Muscle of arm (tissue), 1 donor: ENCODE measurements at regions not wholly inside any gene's neighbourhood (a gene's known extent, or its start where the extent isn't known, plus 50 kb on each side); places are given as distances from the start of the nearest gene placed in this dataset.
A peak's percentile ranks its signal among the peaks of the same experiment; 100 is the strongest.

Experiments used
- DNase-seq: peaks from one replicate; pipeline ENCODE4 v3.0.0-alpha.2; 2013

DNA sequence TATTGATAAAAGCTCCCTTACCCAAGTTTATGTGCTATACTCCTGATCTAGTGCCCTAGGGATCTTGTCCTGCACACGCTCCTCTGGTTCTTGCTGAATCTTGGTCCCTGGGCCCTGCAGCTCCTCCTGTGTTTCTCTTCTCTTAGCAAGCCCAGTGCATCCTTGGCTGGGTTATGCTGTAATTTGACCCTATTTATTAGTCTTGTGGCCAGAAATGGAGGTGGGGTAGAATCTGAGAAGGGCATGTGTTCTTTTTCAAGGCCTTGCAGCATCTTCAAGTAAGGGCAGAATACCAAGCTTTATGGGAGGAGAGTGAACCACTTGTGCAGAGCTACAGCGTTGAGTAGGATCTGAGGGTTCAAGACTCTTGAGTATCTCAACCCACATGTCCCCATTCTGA is 366.8 kb downstream of the FAM170A start:
- DNase-seq: no peak

DNA sequence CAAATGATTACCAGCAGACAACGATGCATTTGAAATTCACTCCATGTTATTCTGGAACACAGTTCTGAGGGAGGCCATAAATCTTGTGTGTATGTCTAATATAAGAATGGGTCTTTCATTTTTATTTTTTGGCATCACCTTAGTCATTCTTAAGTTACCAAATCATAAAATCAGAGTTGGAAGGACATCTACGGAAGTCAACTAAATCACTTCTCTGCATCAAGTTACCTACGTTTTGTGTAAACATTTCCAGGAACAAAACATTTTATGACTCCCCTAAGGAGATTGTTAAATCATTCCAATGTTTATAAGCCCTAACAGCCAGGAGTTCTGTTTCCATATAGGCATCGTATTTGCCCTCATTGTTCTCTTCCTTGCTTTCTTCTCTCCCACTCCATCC is 378.2 kb downstream of the FAM170A start:
- peak; percentile 18 for DNase-seq

DNA sequence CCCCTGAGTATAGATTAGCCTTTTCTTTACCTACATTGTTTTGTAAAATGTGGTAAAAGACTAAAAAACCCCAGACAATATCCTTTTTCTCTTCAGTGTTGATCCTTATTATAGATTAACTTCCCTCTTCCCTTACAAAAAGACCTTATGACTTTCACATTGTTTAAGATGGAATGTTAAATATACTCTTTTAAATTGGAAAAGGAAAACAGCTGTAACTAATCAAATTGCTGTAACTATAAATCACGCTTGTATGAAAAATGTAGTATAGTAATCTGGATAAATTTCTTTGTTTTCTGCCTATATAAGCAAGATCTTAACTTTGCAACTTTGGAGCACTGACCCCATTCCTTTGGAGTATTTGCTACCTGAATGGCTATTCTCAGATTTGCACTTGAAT is 383.1 kb downstream of the FAM170A start:
- no peak for DNase-seq

DNA sequence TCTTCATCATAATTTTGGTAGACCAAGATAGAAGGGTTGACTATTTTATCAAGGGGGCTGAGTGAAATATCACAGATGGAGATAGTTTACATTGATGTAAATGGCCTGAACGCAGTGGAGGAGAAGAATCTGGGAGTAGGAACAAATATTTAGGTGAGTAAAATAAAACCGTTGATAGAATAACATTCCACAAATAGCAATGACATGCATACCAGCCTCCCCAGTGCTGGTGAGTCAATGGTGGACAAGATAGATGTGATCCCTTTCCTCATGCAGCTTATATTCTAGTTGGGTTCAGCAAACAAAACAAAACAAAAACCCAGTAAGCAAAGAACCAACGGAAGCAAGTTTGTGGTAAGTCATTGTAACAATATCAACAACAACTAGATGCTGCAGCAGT is 385.2 kb downstream of the FAM170A start:
- DNase-seq: no peak

DNA sequence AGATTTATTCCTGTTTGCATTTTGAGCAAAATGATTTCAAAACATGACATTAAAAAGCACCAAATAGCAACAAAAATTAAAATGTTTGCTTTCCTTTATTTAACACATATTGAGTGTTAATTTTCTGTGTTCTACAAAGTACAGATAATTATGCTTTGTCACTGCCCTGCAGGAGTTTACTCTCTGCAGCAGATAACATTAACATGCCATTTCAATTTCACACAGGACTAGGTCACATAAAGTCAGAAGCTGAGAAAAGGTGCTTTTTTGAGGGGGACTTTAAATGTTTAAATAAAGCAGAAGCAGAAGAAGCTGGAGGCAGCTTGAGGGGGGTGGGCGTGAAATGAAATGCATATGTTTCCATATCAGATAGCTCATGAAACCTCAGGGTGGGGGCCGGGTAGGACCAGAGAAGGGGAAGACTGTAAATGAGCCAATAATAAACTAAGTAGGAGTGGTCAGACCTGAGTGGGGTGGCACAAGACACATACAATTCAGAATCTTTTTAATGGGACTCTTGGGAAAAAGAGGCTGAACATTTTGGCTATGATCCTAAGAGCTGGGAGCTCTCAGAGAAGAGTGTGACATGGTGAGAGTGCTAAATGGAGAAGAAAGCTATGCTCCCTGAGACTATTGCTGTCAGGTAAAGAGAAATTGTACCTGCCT is 387.5 kb downstream of the FAM170A start:
- no peak for DNase-seq

DNA sequence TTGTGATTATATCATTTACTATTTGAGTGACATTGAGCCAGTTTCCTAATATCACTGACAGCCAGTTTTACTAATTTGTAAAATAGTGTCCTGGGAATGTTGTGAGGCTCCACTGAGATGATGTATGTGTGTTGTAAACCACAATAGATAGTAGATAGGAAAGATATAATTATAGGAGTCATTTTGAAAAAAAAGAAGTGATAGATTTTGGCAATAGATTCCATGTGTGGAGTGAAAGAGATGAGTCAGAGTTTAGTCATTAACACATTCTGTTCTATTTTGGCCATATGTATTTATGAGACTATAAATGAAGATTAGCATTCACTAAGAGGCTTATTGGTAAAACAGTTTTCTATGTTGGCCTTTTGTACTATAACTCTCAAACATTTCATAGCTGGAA is 388.2 kb downstream of the FAM170A start:
- no peak for DNase-seq

DNA sequence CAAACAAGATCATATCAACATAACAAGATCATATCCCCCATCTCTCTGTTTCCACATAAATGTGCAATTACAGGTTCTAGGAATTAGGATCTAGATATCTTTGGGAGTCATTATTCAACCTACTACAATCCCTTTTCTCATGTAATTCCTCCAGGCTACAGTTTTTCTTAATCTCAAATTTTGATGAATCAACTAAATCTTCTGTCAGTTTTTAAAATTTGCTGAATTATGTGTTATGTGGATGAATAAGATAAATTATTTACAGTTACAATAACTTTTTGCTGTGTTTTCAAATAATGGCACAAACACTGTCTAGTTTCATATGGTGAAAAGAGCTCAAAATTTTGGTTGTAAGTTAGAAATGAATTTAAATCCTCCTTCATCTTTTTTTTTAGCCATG is 405.8 kb downstream of the FAM170A start:
- DNase-seq: no peak

DNA sequence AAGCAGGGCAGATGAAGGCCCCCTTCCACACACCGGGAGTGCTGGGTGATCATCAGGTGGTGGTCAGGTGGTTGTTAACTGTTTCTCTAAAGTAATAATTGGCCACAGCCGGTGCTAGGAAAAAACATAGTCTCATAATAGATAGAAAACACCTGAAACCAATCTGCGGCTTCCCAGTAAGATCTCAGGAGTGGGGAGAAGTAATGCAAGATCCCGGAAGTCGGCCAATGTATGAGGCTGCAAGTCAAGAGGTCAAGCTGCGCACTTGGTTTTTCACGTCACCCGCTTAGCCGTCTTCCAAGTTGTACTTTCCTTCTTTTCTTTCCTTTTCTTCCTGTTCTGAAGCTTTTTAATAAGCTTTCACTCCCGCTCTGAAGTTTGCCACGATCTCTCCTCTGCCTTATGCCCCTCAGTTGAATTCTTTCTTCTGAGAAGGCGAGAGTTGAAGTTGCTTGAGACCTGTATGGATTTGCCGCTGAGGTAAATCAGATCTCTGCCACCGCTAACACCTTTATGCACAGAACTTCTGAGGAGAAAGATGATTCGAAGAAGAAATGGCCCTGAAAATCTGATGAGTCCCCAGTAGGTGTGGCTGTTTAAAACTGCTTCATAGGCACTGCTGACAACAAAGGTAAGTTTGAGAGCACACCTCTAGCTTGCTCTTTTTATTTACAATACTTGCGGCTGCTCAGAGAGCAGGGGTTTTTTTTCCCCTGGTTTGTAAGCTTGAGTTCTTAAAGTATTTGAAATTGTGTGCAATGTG is 406.6 kb downstream of the FAM170A start:
- no peak for DNase-seq

DNA sequence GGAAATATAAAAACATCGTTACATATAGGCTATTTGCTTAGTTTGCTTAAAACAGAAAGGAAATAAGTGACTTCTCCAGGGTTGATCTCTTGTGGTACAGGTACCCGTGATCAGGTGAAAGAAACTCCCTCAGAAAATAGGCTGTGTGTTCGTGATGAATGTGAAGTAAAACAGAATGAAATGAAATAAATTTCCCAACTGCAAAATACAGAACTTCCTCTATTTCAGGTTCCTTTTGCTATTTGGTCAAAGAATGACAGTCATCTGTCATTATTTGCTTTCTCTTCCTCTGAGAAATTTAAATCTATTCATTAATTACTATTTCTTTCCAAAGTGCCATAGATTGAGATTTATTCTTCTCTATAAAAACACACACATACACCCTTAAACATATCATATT is 408.1 kb downstream of the FAM170A start:
- DNase-seq: no peak

DNA sequence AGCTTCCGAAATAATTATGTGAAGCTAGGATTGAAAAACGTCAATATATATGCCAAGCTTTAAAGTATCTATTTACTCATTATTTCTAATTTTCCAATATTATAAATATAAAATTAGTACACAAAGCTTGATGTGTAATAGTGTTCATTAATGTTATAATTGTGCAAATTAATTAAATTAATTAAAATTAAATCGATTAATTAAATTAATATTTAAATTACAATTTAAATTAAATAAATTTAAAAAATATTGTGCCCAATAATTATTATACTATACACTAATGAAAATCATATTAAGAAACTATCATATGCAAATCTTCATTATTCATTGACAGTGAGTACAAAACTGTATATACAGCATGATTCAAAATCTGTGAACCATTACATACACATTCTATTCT is 409.8 kb downstream of the FAM170A start:
- no peak for DNase-seq

DNA sequence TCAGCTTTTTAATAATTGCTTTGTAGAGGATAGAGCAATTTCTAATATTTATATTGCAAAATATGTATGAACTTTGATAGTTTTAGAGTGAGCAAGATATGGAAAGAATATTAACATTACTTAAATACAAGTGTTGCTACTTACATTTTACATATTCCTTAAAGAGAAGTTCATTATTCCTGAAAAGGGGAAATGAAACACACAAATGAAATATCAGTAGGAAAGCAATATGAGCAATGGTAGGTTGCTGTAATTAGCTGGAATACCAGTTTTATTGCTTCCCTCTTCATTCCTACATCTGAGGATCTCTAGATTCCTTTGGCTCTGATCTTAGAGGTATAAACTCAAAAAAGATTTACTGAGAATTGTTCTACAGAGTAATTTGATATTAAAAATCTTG is 414.1 kb downstream of the FAM170A start:
- DNase-seq: no peak

DNA sequence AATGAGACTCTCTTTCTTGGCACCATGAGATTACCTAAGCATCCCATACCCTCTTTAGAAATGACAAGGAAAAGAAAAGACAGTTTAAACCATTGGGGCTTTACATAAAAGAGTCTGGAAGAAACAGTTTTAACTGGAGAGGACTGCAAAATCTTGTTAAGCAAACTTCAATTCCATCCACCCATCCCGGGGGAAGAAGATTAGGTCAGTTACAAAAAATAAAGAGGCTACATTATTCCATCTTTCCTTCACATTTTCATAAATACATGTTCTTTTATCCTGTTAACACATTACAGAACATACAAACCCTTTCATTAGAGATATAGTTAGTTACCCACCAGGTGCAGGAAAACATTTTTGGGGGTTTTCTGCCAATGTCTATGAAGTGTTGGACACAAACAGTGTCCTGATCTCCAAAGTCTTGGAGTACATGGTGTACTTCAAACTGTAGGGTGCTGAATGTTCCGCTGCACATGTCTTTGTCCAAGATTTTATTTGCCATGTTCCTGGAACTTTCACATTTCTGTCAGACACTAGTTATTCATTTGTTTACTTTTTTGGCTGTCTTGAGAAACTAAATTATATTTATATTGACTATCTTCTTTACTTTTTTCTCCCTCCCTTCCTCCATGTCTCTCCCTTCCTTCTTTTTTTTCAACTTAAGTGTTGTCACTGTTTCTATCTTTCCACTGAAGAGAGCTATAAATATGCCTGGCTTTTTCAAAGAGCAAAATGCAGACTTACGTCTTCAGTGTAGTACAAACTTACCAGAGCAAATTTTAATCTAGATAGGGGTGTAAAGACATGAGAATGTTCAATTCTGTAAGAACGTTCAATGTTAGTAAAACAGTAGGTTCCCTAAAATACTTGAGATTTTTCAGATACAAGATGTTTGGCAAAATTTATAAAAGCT is 410.9 kb upstream of the PRR16 start:
- no peak for DNase-seq

DNA sequence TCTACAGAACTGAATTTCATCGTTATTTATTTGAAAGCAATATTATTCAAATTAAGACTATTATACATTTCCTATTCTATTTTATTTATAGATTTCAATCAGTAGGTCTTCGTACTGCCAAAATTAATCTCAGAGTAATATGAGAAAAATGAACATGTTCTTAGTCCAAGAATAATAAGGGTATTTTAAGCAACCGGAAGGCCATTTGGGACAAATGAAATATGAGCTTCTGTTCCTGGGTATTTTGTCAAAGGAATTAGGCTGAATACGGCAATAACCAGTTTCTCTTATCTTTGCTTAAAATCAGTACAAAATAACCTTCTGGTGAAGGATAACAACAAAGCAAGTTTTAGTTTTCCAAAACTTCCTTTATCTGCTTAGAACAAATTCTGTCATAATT is 410.3 kb upstream of the PRR16 start:
- DNase-seq: no peak

DNA sequence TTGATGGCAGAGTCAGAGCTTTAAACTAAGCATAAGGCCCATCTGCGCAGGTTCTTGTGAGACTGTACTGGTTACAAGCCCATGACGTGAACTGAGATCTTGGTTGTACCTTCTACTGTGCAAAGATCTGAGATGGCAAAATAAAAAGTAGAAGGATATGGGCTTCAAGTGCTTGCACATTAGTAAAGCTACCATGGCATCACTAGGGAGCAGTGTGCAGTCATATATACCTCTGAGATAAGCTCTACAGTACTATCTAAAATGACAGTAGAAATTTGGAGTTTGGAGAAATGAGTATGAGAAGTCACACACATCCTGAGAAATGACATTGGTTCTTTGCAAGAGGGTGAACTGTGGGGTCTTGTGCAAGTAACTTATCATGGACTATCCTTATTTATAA is 408.2 kb upstream of the PRR16 start:
- no peak for DNase-seq

DNA sequence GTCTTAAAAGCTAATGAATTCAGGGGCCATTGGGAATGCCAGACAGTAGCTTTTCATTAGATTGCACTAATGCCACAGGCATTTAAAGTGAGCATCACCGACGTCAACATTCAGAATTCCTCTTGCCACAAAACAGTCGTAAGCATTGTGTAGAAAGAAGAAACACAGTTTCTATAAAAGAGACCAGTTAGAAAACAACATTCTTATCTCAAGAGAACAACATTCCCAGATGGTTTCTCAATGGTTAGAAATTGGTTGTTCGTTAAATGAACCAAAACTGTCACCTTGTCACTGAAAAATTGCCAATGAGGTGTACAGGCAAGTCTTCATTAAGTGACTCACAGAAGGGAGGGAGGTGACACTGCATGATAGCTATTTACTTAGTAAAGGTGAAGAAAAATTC is 401.6 kb upstream of the PRR16 start:
- DNase-seq: no peak

DNA sequence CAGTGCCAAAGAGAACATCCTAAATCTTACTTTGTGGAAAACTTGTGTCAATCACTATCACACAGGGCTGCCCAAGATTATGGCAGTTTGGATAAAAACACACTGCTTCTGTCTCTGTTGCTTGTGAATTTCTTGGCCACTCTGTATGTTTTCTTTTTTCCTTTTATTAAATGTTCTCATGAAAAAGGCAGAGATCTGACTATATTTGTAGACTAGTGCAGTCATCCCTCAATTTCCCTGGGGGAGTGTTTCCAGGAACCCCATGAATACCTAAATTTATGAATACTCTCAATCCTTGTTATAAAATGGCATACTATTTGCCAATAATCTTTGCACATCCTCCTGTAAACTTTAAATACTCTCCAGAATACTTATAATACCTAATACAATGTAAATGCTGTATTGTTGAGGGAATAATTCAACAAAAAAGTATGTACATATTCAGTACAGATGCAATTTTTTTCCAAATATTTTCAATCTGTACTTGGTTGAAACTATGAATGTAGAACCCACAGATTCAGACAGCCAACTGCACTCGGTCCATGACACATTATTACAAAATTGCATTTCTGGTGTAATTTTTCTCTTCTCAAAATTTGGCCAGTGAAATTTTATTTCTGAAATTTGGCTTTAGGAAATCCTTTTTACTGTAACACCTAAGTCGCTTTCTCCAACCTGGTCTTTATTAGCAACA is 391.9 kb upstream of the PRR16 start:
- DNase-seq: no peak

DNA sequence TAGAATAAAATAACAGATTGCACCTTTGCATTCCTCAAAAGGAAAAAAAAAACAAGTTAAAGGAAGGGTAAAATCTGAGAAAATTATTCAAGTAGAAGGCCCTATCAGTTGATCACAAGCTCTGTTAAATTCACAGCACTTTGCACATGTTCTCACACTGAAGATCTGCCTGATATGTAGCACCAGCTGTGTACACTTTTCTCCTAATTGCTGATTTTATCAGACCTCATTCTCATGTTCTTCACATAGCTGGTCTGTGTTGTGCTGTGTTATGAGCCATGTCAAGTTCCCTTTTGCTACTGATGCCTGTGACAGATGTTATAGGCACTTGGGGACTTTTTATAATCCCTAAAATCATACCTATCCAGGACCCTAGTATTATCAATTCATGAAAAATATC is 390.4 kb upstream of the PRR16 start:
- no peak for DNase-seq

DNA sequence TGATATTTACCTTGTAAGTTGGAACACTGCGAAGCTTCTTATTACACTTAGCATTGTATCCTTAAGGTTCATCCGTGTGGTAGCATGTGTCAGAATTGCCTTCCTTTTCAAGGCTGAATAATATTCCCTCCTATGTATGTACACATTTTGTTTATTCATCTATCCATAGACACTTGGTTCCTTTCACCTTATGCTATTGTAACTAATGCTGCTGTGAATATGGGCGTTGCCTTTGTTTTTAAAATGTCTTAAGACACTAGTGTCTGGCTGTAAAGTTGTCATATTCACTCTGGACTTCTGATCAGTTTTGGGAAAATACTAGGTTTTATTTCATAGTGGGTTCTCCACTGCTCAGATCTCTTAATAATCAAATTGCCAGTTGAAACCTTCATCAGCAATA is 383.3 kb upstream of the PRR16 start:
- no peak for DNase-seq

DNA sequence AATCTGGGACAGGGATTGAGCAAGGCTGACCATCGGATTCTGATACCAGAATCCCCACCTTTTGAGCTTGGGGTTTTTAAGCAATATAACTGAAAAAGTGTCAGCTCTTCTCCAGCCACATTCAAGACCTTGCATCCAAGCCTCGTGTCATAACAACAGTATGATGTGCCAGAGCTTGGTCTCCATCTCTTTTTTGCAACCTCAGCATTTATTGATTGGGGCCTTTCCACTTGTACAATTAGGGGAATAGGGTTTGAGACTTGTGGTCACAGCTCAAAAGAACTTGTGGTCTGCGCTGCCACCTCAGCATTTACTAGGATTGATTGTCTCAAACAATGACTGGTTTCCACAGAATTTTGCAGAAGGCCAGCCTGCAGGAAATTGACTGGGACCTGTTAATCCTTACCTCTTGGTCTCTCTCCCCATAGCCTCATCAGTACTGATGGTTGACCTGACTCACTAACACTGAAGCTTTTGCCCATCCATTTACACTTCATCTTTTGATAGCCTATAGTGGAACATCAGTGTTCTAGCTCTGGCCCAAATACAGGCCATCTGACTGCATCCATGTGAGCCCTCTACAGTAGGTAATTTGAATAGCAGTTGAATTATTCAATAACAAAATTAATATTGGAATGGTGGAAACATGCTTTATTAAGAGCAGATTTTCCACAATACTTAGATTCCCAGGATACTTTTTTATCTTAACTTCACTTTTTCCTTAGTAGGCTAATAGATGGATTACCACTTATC is 381.6 kb upstream of the PRR16 start:
- DNase-seq: no peak

DNA sequence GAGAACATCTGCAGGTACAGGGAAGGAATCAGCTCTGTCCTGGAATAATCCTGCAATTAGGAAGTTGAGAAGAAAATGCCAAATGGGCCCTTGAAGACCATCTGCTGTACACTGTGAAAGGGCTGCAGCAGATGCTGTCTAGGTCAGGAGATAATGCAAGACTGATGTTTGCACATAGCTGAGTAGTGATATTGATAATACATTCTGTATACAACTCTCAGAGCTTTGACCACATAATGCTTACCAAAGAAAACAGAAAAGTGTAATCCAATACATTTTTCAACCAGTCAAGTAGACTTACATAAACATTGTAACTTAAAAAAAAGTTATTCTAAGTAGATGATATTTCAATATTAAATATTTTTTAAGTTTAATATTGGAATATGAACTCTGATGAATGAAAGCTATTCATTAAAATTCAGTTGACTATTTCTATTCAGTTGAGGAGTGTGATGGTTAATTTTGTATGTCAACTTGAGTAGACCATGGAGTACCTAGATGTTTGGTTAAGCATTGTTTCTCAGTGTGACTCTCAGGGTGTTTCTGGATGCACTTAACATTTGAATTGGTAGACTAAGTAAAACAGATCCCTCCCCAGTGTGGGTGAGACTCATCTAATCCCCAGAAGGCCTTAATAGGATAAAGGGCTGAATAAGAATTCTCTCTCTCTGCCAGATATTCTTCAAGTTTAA is 380.1 kb upstream of the PRR16 start:
- no peak for DNase-seq

DNA sequence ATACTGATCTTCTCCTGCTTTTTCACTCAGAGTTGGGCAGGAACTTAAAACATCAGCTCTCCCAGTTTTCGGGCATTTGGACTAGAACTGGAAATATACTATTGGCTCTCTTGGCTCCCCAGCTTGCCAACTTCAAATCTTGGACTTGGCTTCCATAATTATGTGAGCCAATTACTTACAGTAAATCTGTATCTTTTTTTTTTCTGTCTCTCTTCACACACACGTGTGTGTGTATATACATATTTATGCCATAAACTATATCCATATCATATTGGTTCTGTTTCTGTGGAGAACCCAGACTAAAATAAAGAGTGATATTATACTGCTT is 379.6 kb upstream of the PRR16 start:
- DNase-seq: no peak
